OCI-LY1 (cell line): ENCODE measurements at regions not wholly inside any gene's neighbourhood (a gene's known extent, or its start where the extent isn't known, plus 50 kb on each side); places are given as distances from the start of the nearest gene placed in this dataset.

ENCODE experiments used
- CTCF ChIP-seq: fragments of 200-600 bp; sonication (generic), shearing (Covaris generic); IDR thresholded peaks from 2 replicates; pipeline ENCODE4 v1.5.1; 2017; ENCODE audit warnings: mild to moderate bottlenecking, antibody characterized with exemption, low read length, moderate library complexity, mixed read lengths
- EZH2 ChIP-seq: fragments of 200-600 bp; sonication (generic), shearing (Covaris generic); IDR thresholded peaks from 2 replicates; pipeline ENCODE4 v1.8.0; 2017; ENCODE audit warnings: borderline replicate concordance, mixed run types, mild to moderate bottlenecking, antibody characterized with exemption, low read length, moderate library complexity, mixed read lengths

DNA sequence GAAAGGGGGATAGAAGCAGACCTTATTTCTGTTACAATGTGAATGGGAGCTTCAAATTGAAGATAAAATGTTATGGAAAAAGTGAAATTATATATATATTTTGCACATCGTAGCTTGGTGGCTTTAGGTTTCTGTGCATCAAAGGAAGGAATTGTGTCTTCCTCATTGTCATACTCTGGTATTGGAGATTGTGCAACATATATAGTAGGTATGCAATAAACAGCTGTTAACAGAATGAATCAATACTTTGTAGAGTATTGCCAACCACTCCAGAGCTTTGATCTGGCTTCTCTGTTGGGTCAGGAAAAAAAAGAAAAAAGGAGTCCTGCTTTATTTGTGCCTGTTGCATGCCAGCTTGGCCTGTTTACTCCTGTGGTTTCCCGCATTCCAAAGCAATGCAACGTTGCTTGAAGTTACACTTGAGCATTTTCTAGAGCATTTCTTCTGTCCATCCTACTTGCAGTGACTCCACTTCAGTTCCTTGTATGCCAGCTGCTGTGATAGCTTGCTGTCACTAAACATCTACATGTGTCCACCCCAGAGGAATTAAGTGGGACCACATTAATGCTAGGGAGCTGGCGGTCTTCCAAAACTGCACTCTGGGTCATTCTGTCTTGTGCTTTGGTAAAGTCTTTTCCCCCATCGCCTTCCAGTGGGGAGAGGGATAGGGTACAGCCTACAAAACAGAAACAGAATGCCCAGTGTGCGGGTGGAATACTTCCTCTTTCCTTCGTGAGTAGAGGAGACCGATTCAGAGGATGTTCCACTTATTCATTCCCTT lies 62.0 kb upstream of the MEF2C start:
- TF ChIP-seq CTCF (no peak), EZH2 (no peak)
